H1 (cell line): ENCODE measurements at regions not wholly inside any gene's neighbourhood (a gene's known extent, or its start where the extent isn't known, plus 50 kb on each side); places are given as distances from the start of the nearest gene placed in this dataset.

Experiments
- BRCA1 ChIP-seq: IDR thresholded peaks from 2 replicates; pipeline ENCODE4 v1.6.1; 2012; ENCODE audit warnings: low read depth, low read length, improper control_type of control experiment
- CTBP2 ChIP-seq: IDR thresholded peaks from 2 replicates; pipeline ENCODE4 v1.7.0; 2011; ENCODE audit warnings: borderline replicate concordance, mild to moderate bottlenecking, moderate library complexity, mixed read lengths, low read length; ENCODE audit not compliant: insufficient read depth, insufficient read length
- EGR1 ChIP-seq: IDR thresholded peaks from 2 replicates; pipeline ENCODE4 v1.6.1; 2011; ENCODE audit warnings: low read depth, low read length, borderline replicate concordance
- EP300 ChIP-seq, 2 experiments: IDR thresholded peaks; 1 replicate in 1 of 2; 2 replicates in 1 of 2; pipeline ENCODE4 v1.6.1; 2011 to 2012; ENCODE audit warnings: low read depth in 2 of 2, low read length in 2 of 2, mild to moderate bottlenecking in 2 of 2, borderline replicate concordance in 1 of 2, inconsistent platforms in 1 of 2, moderate library complexity in 1 of 2
- EZH2 ChIP-seq: fragments of 200-600 bp; sonication (generic); IDR thresholded peaks from 2 replicates; pipeline ENCODE4 v1.7.1; 2012; ENCODE audit warnings: low read depth, mild to moderate bottlenecking, moderate library complexity, low read length, inconsistent platforms; ENCODE audit not compliant: severe bottlenecking
- HDAC6 ChIP-seq: IDR thresholded peaks from one replicate; pipeline ENCODE4 v1.7.1; 2012; ENCODE audit warnings: low read depth, mild to moderate bottlenecking, inconsistent platforms, low read length, moderate library complexity
- POLR2A ChIP-seq, 2 experiments: IDR thresholded peaks; 1 replicate in 1 of 2; 2 replicates in 1 of 2; pipeline ENCODE4 v1.6.1; 2011; ENCODE audit warnings: low read depth in 2 of 2, low read length in 2 of 2, mild to moderate bottlenecking in 2 of 2; ENCODE audit errors: control extremely low read depth in 1 of 2
- RFX5 ChIP-seq: IDR thresholded peaks from 2 replicates; pipeline ENCODE4 v1.6.1; 2011; ENCODE audit warnings: low read depth, low read length, improper control_type of control experiment, borderline replicate concordance
- SAP30 ChIP-seq: fragments of 300-600 bp; sonication (generic); IDR thresholded peaks from 2 replicates; pipeline ENCODE4 v1.7.1; 2012; ENCODE audit warnings: low read length, moderate library complexity, mild to moderate bottlenecking, inconsistent platforms; ENCODE audit not compliant: insufficient read depth, insufficient replicate concordance
- SIN3A ChIP-seq, 2 experiments: IDR thresholded peaks in 1 of 2; conservative IDR thresholded peaks in 1 of 2; 2 replicates each; pipeline ENCODE4 v1.6.1; 2011 to 2012; ENCODE audit warnings: low read length in 2 of 2, improper control_type of control experiment in 1 of 2, low read depth in 1 of 2, mild to moderate bottlenecking in 1 of 2
- SRF ChIP-seq: IDR thresholded peaks from 2 replicates; pipeline ENCODE4 v1.6.1; 2011; ENCODE audit warnings: mild to moderate bottlenecking, low read depth, low read length, moderate library complexity
- TF ChIP-seq, protein P1 (sequence below), 3 experiments: IDR thresholded peaks; 1 replicate in 2 of 3; 2 replicates in 1 of 3; pipeline versions ENCODE4 v1.5.1 to v1.6.1; 2011; ENCODE audit warnings: low read length in 3 of 3, mild to moderate bottlenecking in 3 of 3, inconsistent platforms in 2 of 3, low read depth in 1 of 3, moderate library complexity in 1 of 3; ENCODE audit not compliant: insufficient read depth in 1 of 3; ENCODE audit errors: control extremely low read depth in 1 of 3

GRCh38 chr13:58025821-58026220 is 394.3 kb downstream of the PCDH17 start:
- TF ChIP-seq, protein P1, sequence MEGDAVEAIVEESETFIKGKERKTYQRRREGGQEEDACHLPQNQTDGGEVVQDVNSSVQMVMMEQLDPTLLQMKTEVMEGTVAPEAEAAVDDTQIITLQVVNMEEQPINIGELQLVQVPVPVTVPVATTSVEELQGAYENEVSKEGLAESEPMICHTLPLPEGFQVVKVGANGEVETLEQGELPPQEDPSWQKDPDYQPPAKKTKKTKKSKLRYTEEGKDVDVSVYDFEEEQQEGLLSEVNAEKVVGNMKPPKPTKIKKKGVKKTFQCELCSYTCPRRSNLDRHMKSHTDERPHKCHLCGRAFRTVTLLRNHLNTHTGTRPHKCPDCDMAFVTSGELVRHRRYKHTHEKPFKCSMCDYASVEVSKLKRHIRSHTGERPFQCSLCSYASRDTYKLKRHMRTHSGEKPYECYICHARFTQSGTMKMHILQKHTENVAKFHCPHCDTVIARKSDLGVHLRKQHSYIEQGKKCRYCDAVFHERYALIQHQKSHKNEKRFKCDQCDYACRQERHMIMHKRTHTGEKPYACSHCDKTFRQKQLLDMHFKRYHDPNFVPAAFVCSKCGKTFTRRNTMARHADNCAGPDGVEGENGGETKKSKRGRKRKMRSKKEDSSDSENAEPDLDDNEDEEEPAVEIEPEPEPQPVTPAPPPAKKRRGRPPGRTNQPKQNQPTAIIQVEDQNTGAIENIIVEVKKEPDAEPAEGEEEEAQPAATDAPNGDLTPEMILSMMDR (IDR thresholded peaks at IDR 0.05; ENCODE audit: control extremely low read depth in 1 of 3, insufficient read depth in 1 of 3, low read depth in 1 of 3, low read length in 3 of 3) = no peak
- no peak for TF ChIP-seq RFX5
- no peak for TF ChIP-seq POLR2A (IDR thresholded peaks at IDR 0.05; ENCODE audit: control extremely low read depth in 1 of 2, low read depth in 2 of 2, low read length in 2 of 2)
- no peak for TF ChIP-seq EP300 (IDR thresholded peaks at IDR 0.05; ENCODE audit: borderline replicate concordance in 1 of 2, low read depth in 2 of 2, low read length in 2 of 2)
- no peak for TF ChIP-seq SRF
- TF ChIP-seq EGR1 = no peak
- no peak for TF ChIP-seq CTBP2
- no peak for TF ChIP-seq SAP30
- no peak for TF ChIP-seq EZH2
- TF ChIP-seq HDAC6 = no peak
- TF ChIP-seq SIN3A (conservative IDR thresholded peaks at IDR 0.05 in 1 of 2, IDR thresholded peaks at IDR 0.05 in 1 of 2; ENCODE audit: low read depth in 1 of 2, low read length in 2 of 2) = no peak
- no peak for TF ChIP-seq BRCA1
